Sigmoid colon (tissue), 6 donors: ENCODE measurements at regions not wholly inside any gene's neighbourhood (a gene's known extent, or its start where the extent isn't known, plus 50 kb on each side); places are given as distances from the start of the nearest gene placed in this dataset.
"Not testable (repeated sequence)": the region's sequence is repeated elsewhere in the genome, so short reads cannot be mapped to it uniquely, and the experiment has no call there.

ENCODE experiments used
- DNase-seq: peaks from one replicate; pipeline ENCODE4 v3.0.0-alpha.2; 2019
- H3K27ac ChIP-seq, 4 donors: fragments of 200-600 bp; sonication (generic); one replicate each; pipeline ENCODE4 v1.5.1; 2016 to 2019; ENCODE audit warnings: mild to moderate bottlenecking in 1 of 4
- H3K27me3 ChIP-seq, 3 donors: fragments of 200-600 bp; sonication (generic); one replicate each; pipeline ENCODE4 v1.5.1; 2019; ENCODE audit warnings: mild to moderate bottlenecking in 1 of 3
- H3K36me3 ChIP-seq, 4 donors: fragments of 200-600 bp; sonication (generic); one replicate each; pipeline ENCODE4 v1.5.1; 2016 to 2019
- H3K4me1 ChIP-seq, 4 donors: fragments of 200-600 bp; sonication (generic); one replicate each; pipeline ENCODE4 v1.5.1; 2017 to 2019
- H3K4me3 ChIP-seq, 4 donors: fragments of 200-600 bp; sonication (generic); one replicate each; pipeline ENCODE4 v1.5.1; 2017 to 2019; ENCODE audit warnings: mild to moderate bottlenecking in 2 of 4, moderate library complexity in 1 of 4
- H3K9me3 ChIP-seq, 4 donors: fragments of 200-600 bp in 3 of 4; sonication (generic) in 3 of 4; one replicate each; pipeline versions ENCODE4 v1.5.1 to v1.6.1; 2013 to 2019
- EP300 ChIP-seq, 4 donors: sonication (generic); formaldehyde crosslinking; IDR thresholded peaks; one replicate each; pipeline ENCODE4 v1.6.1; 2017; ENCODE audit warnings: antibody characterized with exemption in 4 of 4
- POLR2A ChIP-seq, 2 donors: fragments of 450-650 bp; IDR thresholded peaks; one replicate each; pipeline ENCODE4 v1.6.1; 2016; ENCODE audit warnings: antibody characterized with exemption in 2 of 2, mild to moderate bottlenecking in 2 of 2, moderate library complexity in 2 of 2
- POLR2AphosphoS5 ChIP-seq, 4 donors: sonication (generic); formaldehyde crosslinking; IDR thresholded peaks; one replicate each; pipeline ENCODE4 v1.6.1; 2017; ENCODE audit warnings: antibody characterized with exemption in 4 of 4
- WGBS, 2 donors: extraction: QIAGEN DNeasy Blood & Tissue Kit; methylation state at CpG; one replicate each; pipeline ENCODE4 v1.1.7; 2013; 5-methylcytosine and 5-hydroxymethylcytosine counted together
- intact Hi-C: fragments of 100-400 bp; cut with DNase I; formaldehyde crosslinking; loops from one replicate; pipeline ENCODE4 v1.15.1; 2023
- TF ChIP-seq, protein P1 (sequence below), 4 experiments: fragments of 450-650 bp in 3 of 4; fragments of 200-600 bp in 1 of 4; IDR thresholded peaks; one replicate each; pipeline ENCODE4 v1.5.1; 2016 to 2019; ENCODE audit warnings: antibody characterized with exemption in 4 of 4, mild to moderate bottlenecking in 3 of 4, moderate library complexity in 2 of 4
- donor health status: healthy with polysubstance abuse.
- donor health status: healthy.

DNA sequence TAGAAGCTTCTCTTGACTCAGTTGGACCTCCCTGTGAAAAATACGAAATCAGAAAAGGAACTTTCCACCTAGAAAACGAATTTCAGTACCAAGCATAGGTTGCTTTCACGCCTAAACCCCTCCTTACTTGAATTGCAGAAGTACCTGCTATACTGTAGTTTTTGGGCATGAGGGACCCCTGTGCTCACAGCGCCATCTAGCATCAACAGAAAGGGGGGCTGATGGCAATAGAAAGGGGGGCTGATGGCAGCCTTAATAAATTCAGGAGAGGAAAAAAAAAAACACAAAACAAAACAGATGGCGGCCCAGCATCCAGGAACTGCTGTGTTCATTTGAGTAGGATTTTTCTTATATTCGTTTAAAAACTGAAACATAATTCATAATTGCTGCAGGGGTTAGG is 96.7 kb downstream of the NPAP1 start:
- H3K27me3 ChIP-seq, result peaks cover 0 to 23% (median 0%) of the 10 kb centered on the region in 3 donors
- H3K27ac ChIP-seq, result peak overlapping the region in 2 of 4 donors; percentile 16 to 71
- no peaks in the 10 kb centered on the region for H3K36me3 ChIP-seq
- no peaks in the 10 kb centered on the region for H3K4me1 ChIP-seq
- intact Hi-C loops, result no loop called here
- no peak for TF ChIP-seq POLR2A (IDR thresholded peaks at IDR 0.05)
- TF ChIP-seq EP300 (IDR thresholded peaks at IDR 0.05), result no peak
- TF ChIP-seq POLR2AphosphoS5 (IDR thresholded peaks at IDR 0.05), result no peak
- TF ChIP-seq, protein P1, sequence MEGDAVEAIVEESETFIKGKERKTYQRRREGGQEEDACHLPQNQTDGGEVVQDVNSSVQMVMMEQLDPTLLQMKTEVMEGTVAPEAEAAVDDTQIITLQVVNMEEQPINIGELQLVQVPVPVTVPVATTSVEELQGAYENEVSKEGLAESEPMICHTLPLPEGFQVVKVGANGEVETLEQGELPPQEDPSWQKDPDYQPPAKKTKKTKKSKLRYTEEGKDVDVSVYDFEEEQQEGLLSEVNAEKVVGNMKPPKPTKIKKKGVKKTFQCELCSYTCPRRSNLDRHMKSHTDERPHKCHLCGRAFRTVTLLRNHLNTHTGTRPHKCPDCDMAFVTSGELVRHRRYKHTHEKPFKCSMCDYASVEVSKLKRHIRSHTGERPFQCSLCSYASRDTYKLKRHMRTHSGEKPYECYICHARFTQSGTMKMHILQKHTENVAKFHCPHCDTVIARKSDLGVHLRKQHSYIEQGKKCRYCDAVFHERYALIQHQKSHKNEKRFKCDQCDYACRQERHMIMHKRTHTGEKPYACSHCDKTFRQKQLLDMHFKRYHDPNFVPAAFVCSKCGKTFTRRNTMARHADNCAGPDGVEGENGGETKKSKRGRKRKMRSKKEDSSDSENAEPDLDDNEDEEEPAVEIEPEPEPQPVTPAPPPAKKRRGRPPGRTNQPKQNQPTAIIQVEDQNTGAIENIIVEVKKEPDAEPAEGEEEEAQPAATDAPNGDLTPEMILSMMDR (IDR thresholded peaks at IDR 0.05), result no peak
- WGBS, 2 donors, result 37 to 47% methylated on average over 6 of the region's 6 CpGs
- DNase-seq, result no peak
- peaks cover 0 to 5% (median 2%) of the 10 kb centered on the region in 4 donors for H3K9me3 ChIP-seq
- H3K4me3 ChIP-seq, result peak overlapping the region in 3 of 4 donors; percentile 22 to 52 (median 44)

DNA sequence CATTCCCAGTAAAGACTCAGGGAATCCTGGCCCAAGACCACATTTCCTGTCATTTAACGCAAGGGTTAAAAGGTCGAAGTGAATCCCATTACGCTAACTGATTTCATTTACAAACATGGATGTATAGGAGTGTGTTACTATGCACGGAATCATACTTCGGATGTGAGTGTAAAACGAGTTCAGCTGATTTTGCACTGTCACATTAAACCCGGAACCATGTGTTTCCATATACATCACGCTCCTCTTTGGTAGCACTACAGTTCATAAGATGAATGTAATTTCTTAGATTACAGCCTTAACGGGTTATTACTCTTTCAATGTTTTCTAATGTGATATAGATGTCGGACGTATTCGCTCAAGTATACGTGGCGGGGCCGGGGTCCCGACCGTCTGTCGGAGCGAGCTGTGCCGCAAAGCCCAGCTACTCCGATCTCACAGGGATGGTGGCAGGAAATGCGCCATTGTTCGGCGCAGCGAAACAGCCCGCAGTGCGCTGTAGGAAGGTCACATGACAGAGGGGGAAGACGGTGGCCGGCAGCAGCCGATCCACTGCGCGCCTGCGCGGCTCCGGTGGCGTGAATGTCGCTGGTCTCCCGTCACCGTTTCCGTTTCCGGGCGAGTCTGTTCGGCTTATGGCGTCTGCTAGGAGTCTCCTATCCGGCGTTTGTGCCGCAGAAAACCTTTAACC is 97.3 kb downstream of the NPAP1 start:
- Histone ChIP-seq H3K9me3 (peaks cover 0 to 5% (median 2%) of the 10 kb centered on the region in 4 donors), H3K4me1 (no peaks in the 10 kb centered on the region), H3K27me3 (peaks cover 0 to 23% (median 0%) of the 10 kb centered on the region in 3 donors), H3K36me3 (no peaks in the 10 kb centered on the region), H3K4me3 (peak overlapping the region; percentile 22 to 52 (median 38)), H3K27ac (peak overlapping the region; percentile 12 to 71 (median 27))
- intact Hi-C loops, result no loop called here
- peak; percentile 83 for DNase-seq
- WGBS, 2 donors, result 39 to 52% methylated on average over 47 of the region's 47 CpGs
- TF ChIP-seq POLR2AphosphoS5 (IDR thresholded peaks at IDR 0.05), result peak in 3 of 4 donors; percentile 14 to 57 (median 55)
- TF ChIP-seq, protein P1 (IDR thresholded peaks at IDR 0.05), result no peak

DNA sequence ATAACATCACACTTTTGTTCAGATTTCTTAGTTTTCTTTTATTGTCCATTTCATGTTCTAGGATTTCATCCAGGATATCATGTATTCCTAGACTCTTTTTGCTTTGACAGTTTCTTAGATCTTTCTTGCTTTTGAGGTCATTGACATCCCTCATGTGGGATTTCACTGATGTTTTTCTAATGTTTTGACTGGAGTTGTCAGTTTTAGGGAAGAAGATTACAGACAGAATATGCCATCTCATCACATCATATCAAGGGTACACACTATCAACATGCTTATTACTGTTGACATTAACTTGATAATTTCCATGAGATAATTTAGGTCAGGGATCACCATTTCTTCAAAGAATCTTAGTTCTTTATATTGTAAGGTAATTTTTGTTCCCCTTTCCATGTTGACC is 101.7 kb downstream of the NPAP1 start:
- intact Hi-C loops, result no loop called here
- Histone ChIP-seq H3K4me3 (no peak overlapping the region), H3K27ac (no peak overlapping the region), H3K9me3 (peaks cover 0 to 8% (median 2%) of the 10 kb centered on the region in 4 donors), H3K36me3 (no peaks in the 10 kb centered on the region), H3K27me3 (peaks cover 0 to 23% (median 0%) of the 10 kb centered on the region in 3 donors), H3K4me1 (no peaks in the 10 kb centered on the region)
- no peak for TF ChIP-seq POLR2A (IDR thresholded peaks at IDR 0.05)
- TF ChIP-seq, protein P1 (IDR thresholded peaks at IDR 0.05), result no peak
- no peak for TF ChIP-seq POLR2AphosphoS5 (IDR thresholded peaks at IDR 0.05)
- TF ChIP-seq EP300 (IDR thresholded peaks at IDR 0.05), result no peak
- no peak for DNase-seq

DNA sequence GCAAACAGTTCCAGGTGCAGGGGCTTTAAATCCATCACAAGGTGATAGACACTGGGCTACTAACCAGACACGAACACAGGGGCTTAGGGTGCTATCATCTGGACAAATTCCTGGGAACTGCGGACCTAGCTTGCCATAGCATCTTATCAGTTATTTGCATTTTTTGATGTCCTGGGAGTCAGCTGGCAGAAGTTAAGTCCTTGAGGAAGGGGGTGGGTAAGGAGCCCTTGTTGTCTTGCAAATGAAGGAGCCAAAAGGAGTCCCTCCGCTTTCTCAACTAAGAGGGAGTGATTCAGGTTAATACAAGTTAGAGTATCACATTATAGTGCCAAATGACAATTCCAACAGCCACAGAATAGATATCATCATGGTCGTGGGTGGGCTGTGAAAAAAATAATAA is 108.9 kb downstream of the NPAP1 start:
- no peak for DNase-seq
- peaks cover 0 to 2% (median 1%) of the 10 kb centered on the region in 4 donors for H3K9me3 ChIP-seq
- no peak overlapping the region for H3K4me3 ChIP-seq
- H3K27me3 ChIP-seq, result no peaks in the 10 kb centered on the region
- intact Hi-C loops, result no loop called here
- WGBS, 2 donors, result 48 to 53% methylated on average over 4 of the region's 4 CpGs
- H3K36me3 ChIP-seq, result no peaks in the 10 kb centered on the region
- no peak overlapping the region for H3K27ac ChIP-seq
- H3K4me1 ChIP-seq, result no peaks in the 10 kb centered on the region
- TF ChIP-seq, protein P1 (IDR thresholded peaks at IDR 0.05), result no peak
- TF ChIP-seq EP300 (IDR thresholded peaks at IDR 0.05) (no peak), POLR2AphosphoS5 (IDR thresholded peaks at IDR 0.05) (no peak), POLR2A (IDR thresholded peaks at IDR 0.05) (no peak)

DNA sequence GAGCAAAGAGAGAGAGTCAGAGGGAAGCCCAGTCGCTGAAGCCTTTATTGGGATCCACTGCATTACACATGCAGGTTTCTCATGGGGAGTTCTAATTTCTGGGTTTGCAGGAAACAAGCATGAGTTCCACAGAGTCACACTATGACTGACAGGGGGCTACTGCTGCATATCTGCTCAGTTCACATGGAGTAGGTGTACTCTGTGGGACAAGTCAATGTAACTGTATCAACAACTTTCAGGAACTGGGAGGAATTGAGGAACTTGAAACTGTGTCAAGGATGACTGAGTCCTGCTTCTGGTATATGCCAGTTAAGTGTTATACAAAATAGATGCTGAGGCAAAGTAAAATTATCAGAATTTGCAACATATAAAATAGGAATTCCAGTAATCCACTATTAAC is 110.8 kb downstream of the NPAP1 start:
- 68 to 75% methylated on average over 1 of the region's 1 CpG for WGBS, 2 donors
- intact Hi-C loops, result no loop called here
- no peak for TF ChIP-seq POLR2AphosphoS5 (IDR thresholded peaks at IDR 0.05)
- TF ChIP-seq, protein P1 (IDR thresholded peaks at IDR 0.05), result no peak
- TF ChIP-seq EP300 (IDR thresholded peaks at IDR 0.05), result no peak
- no peak for TF ChIP-seq POLR2A (IDR thresholded peaks at IDR 0.05)

DNA sequence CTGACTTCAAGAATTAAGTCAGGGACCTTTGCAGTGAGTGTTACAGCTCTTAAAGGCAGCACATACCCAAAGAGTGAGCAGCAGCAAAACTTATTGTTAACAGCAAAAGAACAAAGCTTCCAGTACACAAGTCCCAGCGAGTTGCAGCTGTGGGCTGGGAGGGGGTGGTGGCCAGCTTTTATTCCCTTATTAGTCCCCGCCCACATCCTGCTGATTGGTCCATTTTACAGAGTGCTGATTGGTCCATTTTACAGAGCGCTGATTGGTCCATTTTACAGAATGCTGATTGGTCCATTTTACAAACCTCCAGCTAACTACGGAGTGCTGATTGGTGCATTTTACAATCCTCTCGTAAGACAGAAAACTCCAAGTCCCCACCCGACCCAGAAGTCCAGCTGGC is 127.0 kb downstream of the NPAP1 start:
- H3K27ac ChIP-seq, DNase-seq, H3K4me3 ChIP-seq, H3K9me3 ChIP-seq, intact Hi-C loops, H3K4me1 ChIP-seq, H3K36me3 ChIP-seq, H3K27me3 ChIP-seq: not testable (repeated sequence)
- WGBS, 2 donors, result 72 to 77% methylated on average over 6 of the region's 6 CpGs

More for the DNA sequence above, 110.8 kb downstream of the NPAP1 start:
- DNase-seq, result no peak
- no peak overlapping the region for H3K4me3 ChIP-seq
- no peak overlapping the region for H3K27ac ChIP-seq
- no peaks in the 10 kb centered on the region for H3K4me1 ChIP-seq
- no peaks in the 10 kb centered on the region for H3K27me3 ChIP-seq
- peaks cover 0 to 10% (median 0%) of the 10 kb centered on the region in 4 donors for H3K9me3 ChIP-seq
- H3K36me3 ChIP-seq, result no peaks in the 10 kb centered on the region
